B cell (primary cell): ENCODE measurements at regions not wholly inside any gene's neighbourhood (a gene's known extent, or its start where the extent isn't known, plus 50 kb on each side); places are given as distances from the start of the nearest gene placed in this dataset.

Experiments used
- ATAC-seq: fragments of 200-7000 bp; cut with Tn5 transposase; one replicate; pipeline ENCODE4 v1.10.0; 2021; ENCODE audit warnings: low read depth, mild to moderate bottlenecking, moderate number of reproducible peaks, moderate library complexity
- CTCF ChIA-PET: fragments of 350-600 bp; sonication (Branson Sonifier 250); formaldehyde crosslinking; loops from one replicate; lab custom pipeline; 2021; ENCODE audit warnings: antibody characterized with exemption, inconsistent platforms; lab: Charles Lee
- POLR2A ChIA-PET: fragments of 350-600 bp; sonication (Branson Sonifier 250); formaldehyde crosslinking; loops from one replicate; lab custom pipeline; 2021; ENCODE audit warnings: antibody characterized with exemption; lab: Charles Lee
- DNase-seq: peaks from one replicate; pipeline ENCODE4 v3.0.0; 2013
- H2AFZ ChIP-seq: 2 replicates; pipeline ENCODE4 v1.6.1; 2012; ENCODE audit warnings: mild to moderate bottlenecking, low read depth, low read length; ENCODE audit not compliant: insufficient read depth, poor library complexity, severe bottlenecking
- H3K27ac ChIP-seq, 2 donors: 1 replicate in 1 of 2; 2 replicates in 1 of 2; pipeline ENCODE4 v1.5.1; 2012 to 2013; ENCODE audit warnings: low read length in 2 of 2, mild to moderate bottlenecking in 2 of 2, moderate library complexity in 1 of 2
- H3K27me3 ChIP-seq, 4 experiments: fragments of 200-600 bp in 1 of 4; sonication (generic) in 1 of 4; replicated peaks in 1 of 4; 1 replicate in 2 of 4; 2 replicates in 2 of 4; pipeline versions ENCODE4 v1.6.1 to v1.7.0; 2013 to 2016; ENCODE audit warnings: low read length in 3 of 4, mild to moderate bottlenecking in 2 of 4, mixed read lengths in 1 of 4, moderate library complexity in 1 of 4; ENCODE audit not compliant: insufficient read depth in 4 of 4, control insufficient read depth in 3 of 4; ENCODE audit errors: control extremely low read depth in 1 of 4
- H3K36me3 ChIP-seq, 2 experiments: replicated peaks in 1 of 2; 1 replicate in 1 of 2; 2 replicates in 1 of 2; pipeline versions ENCODE4 v1.6.1 to v1.7.1; 2013; ENCODE audit warnings: low read length in 1 of 2; ENCODE audit not compliant: insufficient read depth in 2 of 2, control insufficient read depth in 1 of 2; ENCODE audit errors: control extremely low read depth in 1 of 2, extremely low read depth in 1 of 2
- H3K4me1 ChIP-seq, 2 donors: fragments of 200-600 bp in 1 of 2; sonication (generic) in 1 of 2; 1 replicate in 1 of 2; 2 replicates in 1 of 2; pipeline versions ENCODE4 v1.5.1 to v1.6.1; 2013 to 2017; ENCODE audit warnings: low read length in 2 of 2; ENCODE audit not compliant: control insufficient read depth in 2 of 2, insufficient read depth in 2 of 2
- H3K4me2 ChIP-seq: replicated peaks from 2 replicates; pipeline ENCODE3; 2012; ENCODE audit warnings: mild to moderate bottlenecking, low read depth, low read length; ENCODE audit not compliant: poor library complexity, severe bottlenecking
- H3K4me3 ChIP-seq, 5 experiments: fragments of 200-600 bp in 1 of 5; sonication (generic) in 1 of 5; 1 replicate in 3 of 5; 2 replicates in 2 of 5; pipeline versions ENCODE4 v1.5.1 to v1.7.0; 2011 to 2016; ENCODE audit warnings: low read length in 4 of 5, mild to moderate bottlenecking in 4 of 5, low read depth in 2 of 5, control low read depth in 1 of 5, moderate library complexity in 1 of 5; ENCODE audit not compliant: insufficient read depth in 1 of 5; ENCODE audit errors: control extremely low read depth in 1 of 5, extremely low read depth in 1 of 5
- H3K79me2 ChIP-seq: fragments of 200-600 bp; sonication (generic); one replicate; pipeline ENCODE4 v1.6.0; 2016; ENCODE audit warnings: low read length; ENCODE audit not compliant: control insufficient read depth, insufficient read depth
- H3K9ac ChIP-seq: fragments of 200-600 bp; sonication (generic); 2 replicates; pipeline ENCODE4 v1.6.1; 2017; ENCODE audit warnings: mild to moderate bottlenecking, low read length, moderate library complexity
- H3K9me3 ChIP-seq, 3 donors: one replicate each; pipeline versions ENCODE4 v1.6.1 to v1.7.1; 2013; ENCODE audit warnings: low read length in 2 of 3; ENCODE audit not compliant: control insufficient read depth in 2 of 3, insufficient read depth in 1 of 3; ENCODE audit errors: control extremely low read depth in 1 of 3
- H4K20me1 ChIP-seq: 2 replicates; pipeline ENCODE4 v1.6.0; 2012; ENCODE audit warnings: mild to moderate bottlenecking, low read length; ENCODE audit not compliant: insufficient read depth, control insufficient read depth, poor library complexity, severe bottlenecking
- H3K27ac Mint-ChIP-seq: one replicate; pipeline ENCODE4 v1.8.0; 2021; ENCODE audit warnings: mixed read lengths
- H3K27me3 Mint-ChIP-seq: one replicate; pipeline ENCODE4 v1.8.0; 2021; ENCODE audit warnings: mixed read lengths
- H3K4me1 Mint-ChIP-seq: one replicate; pipeline ENCODE4 v1.8.0; 2021; ENCODE audit warnings: mixed read lengths
- H3K4me3 Mint-ChIP-seq: one replicate; pipeline ENCODE4 v1.8.0; 2021; ENCODE audit warnings: mixed read lengths
- H3K9me3 Mint-ChIP-seq: one replicate; pipeline ENCODE4 v1.8.0; 2022; ENCODE audit warnings: mixed read lengths; ENCODE audit not compliant: insufficient read depth
- EZH2 ChIP-seq: IDR thresholded peaks from 2 replicates; pipeline ENCODE4 v1.6.1; 2012; ENCODE audit warnings: borderline replicate concordance, low read depth, mild to moderate bottlenecking, moderate library complexity, low read length; ENCODE audit not compliant: insufficient read depth, poor library complexity, severe bottlenecking
- WGBS: methylation state at CpG from one replicate; pipeline ENCODE4 v1.1.5; 2013; ENCODE audit warnings: missing lambda C conversion rate; ENCODE audit not compliant: insufficient coverage; 5-methylcytosine and 5-hydroxymethylcytosine counted together
- intact Hi-C: fragments of 100-400 bp; cut with micrococcal nuclease; formaldehyde crosslinking; loops from one replicate; pipeline ENCODE4 v1.10.0; 2022
- TF ChIP-seq, protein P1 (sequence below): fragments of 200-600 bp; IDR thresholded peaks from one replicate; pipeline ENCODE4 v1.8.0; 2022; ENCODE audit warnings: antibody characterized with exemption, mild to moderate bottlenecking

DNA sequence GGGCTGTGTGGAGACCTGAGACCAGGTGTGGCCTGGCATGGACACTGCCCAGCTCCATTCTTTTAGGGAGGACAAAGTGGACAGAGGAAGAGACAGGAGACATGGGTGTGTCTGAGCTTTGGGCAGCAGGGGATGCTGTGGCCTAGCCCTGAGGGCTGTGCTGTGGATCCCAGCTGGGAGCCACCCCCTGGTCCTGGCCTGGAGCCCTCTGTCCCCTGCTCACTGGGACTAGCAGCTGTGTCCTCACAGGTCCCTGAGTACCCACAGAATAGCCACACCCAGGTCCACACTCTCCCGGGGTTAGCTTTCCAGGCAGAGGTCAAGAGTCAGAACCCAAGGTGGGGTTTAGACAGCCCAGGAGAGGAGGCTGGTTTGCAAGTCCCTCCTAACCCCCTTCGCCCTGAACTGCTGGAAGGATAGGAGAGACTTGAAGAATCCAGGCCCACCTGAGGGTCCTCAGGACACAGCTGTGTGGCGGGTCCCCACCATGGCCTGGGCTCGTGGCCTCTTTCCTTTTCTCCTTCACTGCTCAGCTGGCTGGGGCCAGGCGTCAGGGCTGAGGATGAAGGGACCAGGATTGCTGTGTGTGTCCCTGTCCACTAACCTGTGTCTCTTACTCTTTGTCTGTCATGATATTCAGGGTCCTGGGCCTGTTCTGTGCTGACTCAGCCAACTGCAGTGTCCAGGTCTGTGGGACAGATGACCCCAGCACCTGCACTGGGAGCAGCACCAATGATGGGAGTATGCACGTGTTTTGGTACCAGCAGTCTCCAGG is 78.5 kb upstream of the VPREB1 start:
- CTCF ChIA-PET = interaction anchor here (1.0 to 11.6 kb wide), 10 partner anchors 8 to 136 kb away, joined by 3 to 166 read pairs (median 18); no protein-coding TSS in a partner anchor
- H3K79me2 ChIP-seq = peaks cover 6% of the 10 kb centered on the region
- H3K4me3 ChIP-seq = no peak overlapping the region
- Mint-ChIP-seq H3K27me3 (no peaks in the 10 kb centered on the region), H3K9me3 (no peaks in the 10 kb centered on the region), H3K4me1 (peaks cover 91% of the 10 kb centered on the region), H3K27ac (peak overlapping the region; percentile 100), H3K4me3 (peak overlapping the region; percentile 92)
- peak overlapping the region; percentile 96 to 98 for H3K27ac ChIP-seq
- intact Hi-C loops = loop anchor here (5.0 kb wide), 1 partner anchor 771 kb away; no protein-coding TSS in a partner anchor
- no peaks in the 10 kb centered on the region for H3K9me3 ChIP-seq
- no peak for TF ChIP-seq EZH2
- TF ChIP-seq, protein P1, sequence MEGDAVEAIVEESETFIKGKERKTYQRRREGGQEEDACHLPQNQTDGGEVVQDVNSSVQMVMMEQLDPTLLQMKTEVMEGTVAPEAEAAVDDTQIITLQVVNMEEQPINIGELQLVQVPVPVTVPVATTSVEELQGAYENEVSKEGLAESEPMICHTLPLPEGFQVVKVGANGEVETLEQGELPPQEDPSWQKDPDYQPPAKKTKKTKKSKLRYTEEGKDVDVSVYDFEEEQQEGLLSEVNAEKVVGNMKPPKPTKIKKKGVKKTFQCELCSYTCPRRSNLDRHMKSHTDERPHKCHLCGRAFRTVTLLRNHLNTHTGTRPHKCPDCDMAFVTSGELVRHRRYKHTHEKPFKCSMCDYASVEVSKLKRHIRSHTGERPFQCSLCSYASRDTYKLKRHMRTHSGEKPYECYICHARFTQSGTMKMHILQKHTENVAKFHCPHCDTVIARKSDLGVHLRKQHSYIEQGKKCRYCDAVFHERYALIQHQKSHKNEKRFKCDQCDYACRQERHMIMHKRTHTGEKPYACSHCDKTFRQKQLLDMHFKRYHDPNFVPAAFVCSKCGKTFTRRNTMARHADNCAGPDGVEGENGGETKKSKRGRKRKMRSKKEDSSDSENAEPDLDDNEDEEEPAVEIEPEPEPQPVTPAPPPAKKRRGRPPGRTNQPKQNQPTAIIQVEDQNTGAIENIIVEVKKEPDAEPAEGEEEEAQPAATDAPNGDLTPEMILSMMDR = no peak
- H3K9ac ChIP-seq = peak overlapping the region; percentile 7
- H2AFZ ChIP-seq = no peak overlapping the region
- peak overlapping the region; percentile 86 for H3K4me2 ChIP-seq
- DNase-seq (no peak), ATAC-seq (no peak)
- no peaks in the 10 kb centered on the region for H4K20me1 ChIP-seq
- H3K4me1 ChIP-seq = peaks cover 91 to 94% of the 10 kb centered on the region in 2 donors
- 76% methylated on average over 4 of the region's 6 CpGs for WGBS
- POLR2A ChIA-PET = interaction anchor here (5.2 kb wide), 1 partner anchor 30 kb away, joined by 38 read pairs; no protein-coding TSS in a partner anchor
- no peaks in the 10 kb centered on the region for H3K27me3 ChIP-seq
- H3K36me3 ChIP-seq = no peaks in the 10 kb centered on the region
